ENCODE measurements at regions not wholly inside any gene's neighbourhood (a gene's known extent, or its start where the extent isn't known, plus 50 kb on each side); places are given as distances from the start of the nearest gene placed in this dataset.
"Not testable (repeated sequence)": the region's sequence is repeated elsewhere in the genome, so short reads cannot be mapped to it uniquely, and the experiment has no call there.

DNA sequence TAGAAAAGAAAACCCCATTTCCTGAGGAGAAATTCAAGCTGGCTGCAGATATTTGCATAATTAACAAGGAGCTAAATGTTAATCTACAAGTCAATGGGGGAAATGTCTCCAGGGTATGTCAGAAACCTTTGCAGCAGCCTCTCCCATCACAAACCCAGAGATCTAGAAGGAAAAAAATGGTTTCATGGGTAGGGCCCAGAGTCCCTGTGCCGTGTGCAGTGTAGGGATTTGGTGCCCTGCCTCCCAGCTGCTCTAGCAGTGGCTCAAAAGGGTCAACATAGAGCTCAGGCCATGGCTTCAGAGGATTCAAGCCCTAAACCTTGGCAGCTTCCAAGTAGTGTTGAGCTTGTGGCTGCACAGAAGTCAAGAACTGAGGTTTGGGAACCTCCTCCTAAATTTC is 290.2 kb upstream of the TMEFF2 start:
- no peak for DNase-seq

DNA sequence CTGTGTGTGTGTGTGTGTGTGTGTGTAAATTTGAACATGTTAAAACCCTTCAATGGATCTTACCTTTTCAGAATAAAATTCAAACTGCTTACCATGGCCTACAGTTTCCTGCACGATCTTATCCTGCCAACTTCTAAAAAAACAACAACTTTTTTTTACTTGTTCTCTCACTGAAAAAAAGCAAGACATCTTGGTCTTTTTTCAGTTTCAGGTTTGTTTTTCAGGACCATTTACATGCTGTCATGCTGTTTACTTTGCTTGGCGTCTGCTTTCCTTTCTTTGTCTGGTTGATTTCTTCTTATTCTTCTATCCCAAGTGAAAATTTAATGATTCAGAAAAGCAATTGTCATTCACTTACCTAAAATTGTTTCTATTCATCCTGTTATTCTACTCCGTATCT is 286.3 kb upstream of the TMEFF2 start:
- no peak for DNase-seq

DNA sequence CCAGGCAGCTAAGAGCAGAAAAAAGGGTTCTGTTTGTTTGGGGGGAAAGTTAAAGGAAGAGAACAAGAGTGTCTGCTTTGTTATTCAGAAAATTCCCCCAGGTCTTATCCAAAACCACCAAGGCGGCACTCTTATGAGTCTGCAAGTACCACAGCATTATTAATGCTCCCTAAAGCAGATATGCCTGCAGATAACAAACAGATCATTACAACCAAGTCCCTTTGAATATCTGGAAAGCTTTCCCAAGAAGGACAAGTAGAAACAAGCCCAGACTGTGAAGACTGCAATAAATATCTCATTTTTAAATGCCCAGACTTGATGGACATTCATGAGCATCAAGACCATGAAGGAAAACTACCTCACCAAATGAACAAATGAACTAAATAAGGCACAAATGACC is 278.6 kb upstream of the TMEFF2 start:
- DNase-seq: no peak

DNA sequence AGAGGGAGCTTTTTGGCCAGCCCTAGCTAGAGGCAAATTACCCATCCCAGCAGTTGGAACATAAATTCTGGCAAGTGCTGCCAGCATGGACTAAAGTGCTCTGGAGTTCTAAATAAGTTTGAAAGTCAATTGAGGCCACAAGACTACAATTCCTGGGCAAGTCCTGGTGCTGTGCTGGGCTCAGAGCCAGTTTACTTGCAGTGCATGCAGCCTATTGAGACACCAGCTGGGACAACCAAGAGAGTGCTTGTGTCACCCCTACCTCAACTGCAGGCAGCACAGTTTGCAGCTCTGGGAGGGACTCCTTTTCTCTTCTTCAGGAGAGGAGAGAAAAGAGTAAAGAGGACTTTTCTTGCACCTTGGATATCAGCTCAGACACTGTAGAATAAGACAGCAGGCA is 277.2 kb upstream of the TMEFF2 start:
- no peak for DNase-seq

DNA sequence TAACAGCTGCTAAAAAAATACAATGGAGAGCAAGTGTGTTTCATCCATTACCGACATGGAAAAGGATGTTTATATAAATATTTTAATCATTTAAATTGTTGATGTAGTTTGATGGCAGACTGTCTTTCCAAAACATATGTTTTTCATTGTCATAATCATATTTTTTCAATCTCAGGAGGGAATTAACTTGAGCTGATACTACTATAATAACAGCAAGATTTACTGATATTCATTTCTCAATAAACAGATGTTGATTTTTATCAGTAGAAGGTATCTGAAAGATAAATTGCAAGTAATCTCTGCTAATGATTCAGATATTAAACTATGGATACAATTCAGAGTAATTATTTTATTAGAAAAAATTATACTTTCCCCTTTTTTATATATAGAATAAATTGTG is 274.9 kb upstream of the TMEFF2 start:
- DNase-seq: no peak

DNA sequence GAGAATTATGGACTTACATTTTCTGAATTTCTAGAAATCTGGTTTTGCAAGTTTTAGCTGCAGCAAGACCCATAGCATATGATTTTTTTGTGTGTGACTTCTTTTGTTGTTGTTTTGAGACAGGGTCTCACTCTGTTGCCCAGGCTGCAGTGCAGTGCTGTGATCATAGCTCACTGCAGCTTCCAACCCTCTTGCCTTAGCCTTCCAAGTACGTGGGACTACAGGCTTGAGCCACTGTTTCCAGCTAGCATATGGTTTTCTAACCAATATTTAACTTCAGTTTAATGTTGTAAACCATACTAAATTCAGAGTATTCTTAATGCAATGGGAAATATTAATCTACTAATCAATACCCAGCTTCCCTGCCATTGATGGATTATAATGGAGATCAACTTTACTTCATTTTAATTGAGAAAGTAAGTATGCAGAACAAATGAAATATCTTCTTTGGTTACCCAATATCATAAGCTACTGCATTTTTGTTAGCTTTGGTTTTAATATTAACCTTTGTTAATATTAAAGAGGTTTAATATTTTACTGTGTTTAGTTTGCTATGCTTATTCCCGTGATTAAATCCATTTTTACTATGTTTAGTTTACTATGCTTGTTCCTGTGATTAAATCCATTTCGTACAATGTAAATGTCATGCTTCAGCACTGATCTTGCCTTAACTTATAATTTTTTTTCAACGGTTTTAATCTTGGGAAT is 273.4 kb upstream of the TMEFF2 start:
- DNase-seq: no peak

DNA sequence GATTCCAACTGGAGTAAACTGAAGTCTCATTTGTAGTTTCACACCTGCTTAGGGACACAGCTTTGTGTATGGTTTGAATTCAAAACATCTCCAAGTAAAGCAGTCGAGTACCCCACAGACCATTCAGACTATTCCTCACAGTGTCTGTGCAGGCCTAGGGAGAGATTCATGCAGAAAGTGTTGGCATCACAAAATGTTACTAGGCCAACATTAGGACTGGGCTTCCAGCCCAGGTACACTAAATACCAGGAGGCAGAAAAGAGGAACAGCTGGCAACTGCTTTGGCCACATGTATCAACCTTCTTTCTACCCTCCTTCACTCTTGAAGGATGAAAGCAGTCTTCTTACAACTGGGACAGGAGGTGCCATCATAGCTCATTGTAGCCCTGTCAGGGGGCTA is 270.4 kb upstream of the TMEFF2 start:
- DNase-seq: no peak

DNA sequence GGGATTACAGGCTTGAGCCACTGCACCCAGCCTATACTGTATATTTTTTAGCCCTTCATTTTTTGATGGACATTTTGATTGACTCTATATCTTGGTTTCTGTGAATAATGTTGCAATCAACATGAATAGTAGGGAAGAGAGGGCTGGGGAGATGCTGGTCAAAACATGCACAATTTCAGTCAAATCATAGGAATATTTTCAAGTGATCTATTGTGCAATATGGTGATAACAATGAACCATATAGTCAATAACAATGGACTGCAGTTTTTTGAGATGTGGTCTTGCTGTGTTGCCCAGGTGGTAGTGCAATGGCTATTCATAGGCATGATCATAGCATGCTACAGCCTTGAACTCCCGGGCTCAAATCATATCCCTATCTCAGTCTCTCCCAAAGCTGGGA is 264.7 kb upstream of the TMEFF2 start:
- no peak for DNase-seq

DNA sequence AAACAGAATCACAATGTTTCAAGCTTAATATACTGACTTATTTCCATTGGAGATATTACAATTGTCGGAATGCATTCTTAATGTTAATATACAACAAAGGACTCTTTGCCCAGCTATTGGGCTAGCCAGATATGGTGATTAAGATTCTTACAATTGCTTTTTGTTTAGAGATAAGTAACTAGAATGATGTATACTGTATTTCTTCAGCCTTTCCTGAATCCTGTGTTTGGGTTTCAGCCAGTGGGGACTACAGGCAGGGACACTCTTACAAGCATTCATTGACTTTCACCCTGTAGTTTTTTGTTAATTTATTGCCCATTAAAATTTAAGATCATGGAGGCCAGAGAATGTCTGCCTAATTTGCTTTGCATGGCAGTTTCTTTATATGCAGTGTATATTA is 254.1 kb upstream of the TMEFF2 start:
- no peak for DNase-seq

DNA sequence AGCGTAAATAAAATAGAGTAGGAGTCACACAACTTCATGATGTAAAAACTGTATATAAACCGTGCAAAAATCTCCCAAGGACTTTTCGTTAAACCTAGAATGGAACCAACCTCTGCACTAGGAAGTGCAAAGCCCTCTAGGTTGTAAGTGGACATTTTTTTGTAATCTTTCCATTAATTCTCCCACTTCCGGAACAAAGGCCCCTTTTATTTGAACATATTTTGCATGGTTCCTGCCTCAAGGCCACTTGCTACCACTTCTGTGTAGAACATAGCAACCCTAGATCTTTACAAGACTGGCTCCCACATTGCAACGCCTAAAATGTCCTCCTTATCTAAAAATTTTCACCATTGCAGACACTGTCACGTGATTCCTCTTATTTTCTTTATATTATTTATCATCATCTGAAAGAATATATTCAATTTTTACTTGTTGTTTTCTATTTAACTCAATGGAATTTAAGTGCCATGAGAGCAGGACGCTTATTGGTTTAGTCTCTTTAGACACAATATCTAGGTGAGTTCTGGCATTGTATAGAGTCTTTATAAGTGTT is 249.6 kb upstream of the TMEFF2 start:
- no peak for DNase-seq

DNA sequence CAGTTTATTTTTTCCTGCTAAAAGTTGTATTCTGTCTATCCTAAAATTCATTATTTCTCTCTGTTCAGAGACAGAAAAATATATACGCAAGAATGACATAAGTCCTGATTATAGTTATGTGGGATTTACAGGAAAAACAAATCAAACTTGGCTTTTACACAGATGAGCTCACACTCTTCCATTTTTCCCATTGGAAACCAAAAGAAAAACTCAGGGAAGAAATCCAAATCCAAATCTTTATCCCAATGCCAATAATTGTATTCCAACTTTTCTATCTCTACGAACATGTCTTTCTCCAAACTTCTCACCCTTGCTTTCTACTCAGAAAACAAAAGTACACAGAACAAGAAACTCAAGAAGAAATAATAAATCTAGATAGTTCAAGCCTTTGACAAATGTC is 249.1 kb upstream of the TMEFF2 start:
- no peak for DNase-seq

DNA sequence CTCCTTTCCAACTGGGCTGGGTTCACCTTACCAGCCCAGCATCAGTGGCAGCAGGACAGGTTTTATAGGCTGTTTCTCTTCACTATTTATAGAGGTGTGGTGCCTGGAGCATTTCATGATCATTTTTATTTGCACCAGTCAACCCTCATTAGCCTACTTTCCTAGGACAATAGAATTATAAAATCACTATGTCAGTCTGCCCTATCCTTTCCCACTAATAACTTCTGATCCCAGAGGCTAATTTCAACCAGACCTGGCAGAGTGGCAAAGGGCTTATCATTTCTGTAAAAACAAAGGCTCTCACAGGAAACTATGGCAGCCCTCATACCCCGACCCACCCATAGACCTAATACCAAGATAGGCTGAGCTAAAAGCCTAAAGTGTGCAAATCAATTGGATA is 243.5 kb upstream of the TMEFF2 start:
- no peak for DNase-seq

DNA sequence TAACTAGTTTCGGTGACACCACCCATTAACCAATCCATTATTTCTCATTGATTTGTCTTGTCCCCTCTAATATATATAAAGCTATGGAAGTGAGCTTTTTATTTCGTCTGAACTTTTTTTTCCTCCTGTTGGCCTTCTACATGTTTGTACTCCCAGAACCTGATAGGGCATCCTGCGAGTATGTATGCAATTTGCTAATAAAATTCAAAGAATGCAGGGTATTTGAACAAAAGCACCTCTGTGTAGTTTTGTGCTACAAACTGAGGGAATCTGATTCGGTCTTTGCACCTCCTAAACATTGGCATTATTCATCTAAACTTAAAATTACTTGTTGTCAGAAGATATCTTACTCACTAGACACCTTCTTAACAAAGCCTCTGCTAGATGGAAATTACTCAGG is 242.9 kb upstream of the TMEFF2 start:
- no peak for DNase-seq

DNA sequence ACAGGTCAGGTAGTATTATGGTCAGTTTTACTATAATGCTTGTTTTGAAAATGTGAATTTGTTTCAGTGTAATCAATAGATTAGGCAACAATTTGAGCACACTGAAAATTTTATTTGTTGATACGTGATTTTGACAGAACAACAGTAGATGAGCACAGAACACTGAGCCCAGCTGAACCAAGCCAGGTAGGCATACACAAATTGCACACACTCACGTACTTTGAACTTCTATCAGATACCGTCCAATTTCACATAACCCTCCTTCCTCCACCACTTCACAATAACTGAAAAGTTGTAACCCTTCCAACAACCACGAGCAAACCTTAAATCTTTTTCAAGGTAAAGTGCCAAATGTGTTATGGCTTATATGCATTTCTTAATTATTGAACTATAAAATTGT is 229.5 kb upstream of the TMEFF2 start:
- DNase-seq: no peak

DNA sequence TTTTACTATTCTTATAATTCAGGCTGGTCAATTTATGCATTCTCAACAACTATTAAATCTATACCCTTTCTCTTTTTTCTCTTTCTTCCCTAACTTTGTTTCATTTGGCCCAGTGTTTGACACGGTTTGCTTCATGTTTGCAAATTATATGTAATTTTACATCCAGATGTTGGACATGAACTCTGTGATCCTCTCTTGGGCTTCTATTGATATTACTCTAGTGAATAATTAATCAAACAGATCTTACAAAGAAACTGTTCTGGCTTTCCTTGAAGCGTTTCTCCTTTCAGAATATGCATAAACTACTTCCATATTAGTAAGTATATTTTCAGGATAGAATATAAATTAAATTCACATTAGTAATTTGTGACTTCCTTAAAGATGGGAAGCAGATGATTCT is 225.1 kb upstream of the TMEFF2 start:
- DNase-seq: no peak

DNA sequence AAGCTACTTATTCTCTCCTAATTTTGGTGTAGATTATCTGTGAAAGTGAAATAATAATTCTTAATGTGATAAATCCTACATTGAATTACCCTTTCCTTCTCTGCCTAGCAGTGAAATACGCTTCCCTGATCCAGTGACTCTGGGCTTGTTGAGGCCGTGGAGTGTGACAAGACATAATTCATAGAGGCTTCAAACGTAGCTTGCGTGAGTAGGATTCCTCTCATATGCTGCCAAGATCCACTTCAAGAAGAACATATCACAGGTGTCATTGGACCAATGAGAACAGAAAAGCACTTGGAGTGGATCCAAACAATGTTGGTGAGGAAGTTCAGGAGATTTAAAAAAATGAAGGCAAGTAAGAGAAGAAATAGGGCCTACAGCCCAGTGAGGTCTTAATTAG is 221.3 kb upstream of the TMEFF2 start:
- DNase-seq: no peak

DNA sequence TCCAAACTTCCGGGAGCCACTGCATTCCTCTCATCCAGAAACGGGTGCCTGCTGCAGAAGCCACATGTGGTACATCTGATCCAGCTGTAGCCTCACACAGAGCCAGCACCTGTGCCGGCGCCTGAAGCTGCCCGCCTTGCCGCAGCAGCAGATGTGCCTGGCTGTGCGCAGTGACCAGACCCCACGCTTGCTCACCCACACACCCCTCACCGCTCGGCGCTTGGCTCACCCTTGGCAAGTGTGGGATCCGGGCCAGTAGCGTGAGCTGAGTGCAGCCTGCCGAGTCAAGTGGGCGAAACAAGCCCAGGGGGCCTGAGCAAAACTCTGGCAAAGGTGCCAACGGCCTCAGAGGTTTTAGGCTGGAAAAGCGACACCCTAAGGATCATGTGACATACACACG is 220.1 kb upstream of the TMEFF2 start:
- DNase-seq: no peak

DNA sequence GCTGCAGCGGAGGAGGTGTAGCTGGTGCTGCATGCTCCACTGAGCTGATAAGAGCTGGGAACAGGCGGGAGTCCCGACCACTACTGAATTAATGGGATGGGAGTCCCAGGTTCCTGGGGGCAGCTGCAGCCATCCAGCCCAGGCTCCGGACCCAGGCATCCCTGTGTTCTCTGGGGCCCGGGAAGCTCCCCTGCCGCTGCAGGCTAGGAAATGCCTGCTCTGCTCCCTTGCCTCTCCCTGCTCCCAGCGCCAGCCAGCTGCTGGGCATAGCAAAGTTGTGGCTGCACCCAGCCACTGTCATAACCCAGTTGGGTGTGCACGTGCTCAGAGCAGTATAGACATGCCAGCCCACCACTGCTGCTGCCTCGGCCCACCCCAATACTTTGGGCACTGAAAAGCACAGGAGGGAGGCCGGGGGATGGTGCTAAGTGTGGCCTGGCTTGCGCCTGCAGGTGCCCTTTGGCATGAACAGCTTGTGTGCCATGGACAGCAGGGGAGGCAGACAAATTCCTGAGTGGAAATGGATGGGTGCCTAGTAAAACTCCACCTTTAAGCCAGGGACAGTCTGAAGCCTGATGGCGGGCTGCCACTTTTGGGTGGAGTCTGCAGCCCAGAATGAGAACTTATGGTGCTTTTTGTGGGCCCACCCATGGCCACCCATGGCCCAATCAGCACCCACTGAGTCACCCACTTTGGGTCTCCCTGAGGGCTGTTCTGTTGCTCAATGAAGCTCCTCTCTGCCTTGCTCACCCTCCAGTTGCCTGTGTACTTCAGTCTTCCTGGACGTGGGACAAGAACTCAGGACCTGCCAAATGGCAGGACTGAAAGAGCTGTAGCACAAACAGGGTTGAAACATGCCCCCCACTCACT is 219.3 kb upstream of the TMEFF2 start:
- no peak for DNase-seq

DNA sequence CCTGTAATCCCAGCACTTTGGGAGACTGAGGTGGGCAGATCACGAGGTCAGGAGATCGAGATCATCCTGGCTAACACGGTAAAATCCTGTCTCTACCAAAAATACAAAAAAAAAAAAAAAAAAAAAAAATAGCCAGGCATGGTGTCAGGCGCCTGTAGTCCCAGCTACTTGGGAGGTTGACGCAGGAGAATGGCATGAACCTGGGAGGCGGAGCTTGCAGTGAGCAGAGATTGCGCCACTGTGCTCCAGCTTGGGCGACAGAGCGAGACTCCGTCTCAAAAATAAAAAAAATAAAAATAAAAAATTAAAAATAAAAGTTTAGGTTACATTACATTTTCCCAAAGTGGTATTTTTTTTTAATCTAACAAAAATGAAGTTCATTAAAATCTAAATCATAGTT is 218.1 kb upstream of the TMEFF2 start:
- not testable (repeated sequence) for DNase-seq

DNA sequence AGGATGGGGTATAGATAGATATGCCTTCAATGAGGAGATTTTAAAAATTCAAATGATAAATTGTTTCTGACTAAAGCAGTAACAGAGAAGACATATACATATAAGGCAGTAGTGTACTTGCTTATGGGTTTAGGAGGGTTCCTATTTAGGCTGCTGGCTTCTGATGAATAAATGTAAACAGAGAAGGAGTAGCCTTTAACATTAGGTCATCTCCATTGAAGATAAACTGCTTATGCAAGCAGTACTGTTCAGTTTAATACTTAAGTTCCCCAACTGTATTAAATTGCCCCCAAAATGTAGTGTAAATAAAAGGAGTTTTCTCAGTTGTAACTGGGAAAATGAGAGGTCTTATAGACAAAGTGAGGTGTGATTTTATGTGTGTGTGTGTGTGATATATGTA is 217.7 kb upstream of the TMEFF2 start:
- DNase-seq: no peak

DNA sequence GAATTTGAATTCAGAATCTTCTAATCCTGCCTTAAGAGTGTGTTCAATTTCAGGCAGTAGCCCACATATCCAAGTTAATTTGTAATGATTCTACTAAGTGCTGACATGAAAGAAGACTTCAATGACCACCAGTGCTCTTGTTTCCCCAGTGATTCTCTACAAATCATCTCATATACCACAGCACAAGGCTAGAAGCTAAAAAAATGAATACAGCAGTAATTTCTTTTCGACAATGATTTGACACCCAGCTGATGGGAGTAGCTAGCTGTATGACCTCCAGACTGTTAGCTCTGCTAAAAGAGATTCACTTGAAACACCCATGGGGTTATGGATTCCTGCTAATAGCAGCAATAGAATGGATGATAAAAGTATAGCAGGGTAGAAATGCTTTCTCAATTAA is 217.0 kb upstream of the TMEFF2 start:
- DNase-seq: no peak

DNA sequence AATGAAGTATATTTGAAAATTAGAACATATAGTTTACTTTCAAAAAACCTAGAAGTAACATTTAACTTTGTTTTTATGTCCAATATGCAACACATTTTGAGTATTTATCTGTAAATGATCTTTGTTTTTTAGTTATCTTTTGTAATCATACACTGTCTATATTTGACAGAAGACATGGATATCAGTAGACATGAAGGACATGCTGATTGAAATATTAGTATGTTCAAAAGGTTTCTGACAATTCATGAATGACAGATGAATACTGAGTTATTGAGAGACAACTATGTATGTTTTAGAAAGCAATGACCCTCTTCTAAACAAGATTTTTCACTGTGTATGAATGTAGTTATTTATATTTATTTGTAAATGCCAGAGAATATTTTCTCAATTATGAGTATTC is 215.6 kb upstream of the TMEFF2 start:
- no peak for DNase-seq

DNA sequence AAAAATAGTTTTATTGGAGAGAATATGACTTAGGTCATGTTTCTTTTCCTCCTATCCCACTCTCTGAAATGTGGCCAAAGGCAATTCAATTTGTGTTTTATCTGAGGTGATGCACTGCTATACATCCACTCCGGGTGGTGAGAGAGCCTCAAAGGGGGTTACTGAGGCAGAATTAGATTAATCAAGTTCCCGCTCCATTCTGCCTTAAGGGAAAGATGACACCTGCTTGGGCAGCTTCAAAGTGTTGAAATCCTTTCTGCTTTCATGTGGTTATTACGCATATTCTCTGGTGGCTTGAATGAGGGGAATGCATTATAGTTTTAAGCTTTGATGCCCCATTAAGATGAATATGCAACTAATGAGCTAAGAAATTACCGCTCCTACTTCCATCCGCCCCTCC is 213.0 kb upstream of the TMEFF2 start:
- no peak for DNase-seq

DNA sequence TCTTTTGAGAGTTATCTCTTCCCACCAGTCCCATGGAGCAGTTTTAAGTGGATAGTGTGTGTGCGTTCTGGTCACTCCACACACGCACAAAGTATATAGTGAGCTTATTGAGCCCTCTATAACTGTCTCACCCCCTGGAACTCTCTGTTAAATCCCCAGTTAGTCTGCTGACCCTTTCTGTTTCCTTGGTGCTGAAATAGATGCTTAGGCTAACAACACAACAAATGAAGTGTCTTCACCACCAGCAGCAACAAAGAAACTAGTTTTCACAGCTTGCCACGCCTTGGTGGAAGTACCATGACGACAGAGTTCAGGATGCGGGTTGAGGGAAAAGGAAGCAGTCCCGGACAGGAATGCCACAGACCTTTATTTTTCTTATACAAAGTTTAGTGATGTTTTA is 203.5 kb upstream of the TMEFF2 start:
- no peak for DNase-seq
